SK-N-SH treated with all-trans-retinoic acid at 6 μM for 48 hours (cell line): ENCODE measurements at regions not wholly inside any gene's neighbourhood (a gene's known extent, or its start where the extent isn't known, plus 50 kb on each side); places are given as distances from the start of the nearest gene placed in this dataset.

ENCODE experiments used
- ARNTL ChIP-seq: fragments of 450-650 bp; formaldehyde crosslinking; IDR thresholded peaks from 2 replicates; pipeline ENCODE4 v1.5.0; 2020; ENCODE audit warnings: low read depth, mild to moderate bottlenecking, moderate library complexity, borderline replicate concordance
- GLIS3 ChIP-seq: fragments of 250-450 bp; sonication (Bioruptor Pico); IDR thresholded peaks from 2 replicates; pipeline ENCODE4 v1.5.0; 2020; ENCODE audit warnings: mild to moderate bottlenecking, moderate library complexity
- ISL1 ChIP-seq: fragments of 250-450 bp; sonication (Bioruptor Pico); IDR thresholded peaks from 2 replicates; pipeline ENCODE4 v2.1.2; 2022; ENCODE audit warnings: mild to moderate bottlenecking, moderate library complexity
- OSR1 ChIP-seq: fragments of 250-450 bp; sonication (Bioruptor Pico); IDR thresholded peaks from 2 replicates; pipeline ENCODE4 v1.8.0; 2022; ENCODE audit warnings: moderate library complexity, mild to moderate bottlenecking, inconsistent platforms
- ZC3H10 ChIP-seq: fragments of 250-450 bp; sonication (Bioruptor Pico); IDR thresholded peaks from 2 replicates; pipeline ENCODE4 v1.5.1; 2021; ENCODE audit warnings: mild to moderate bottlenecking, moderate library complexity
- ZNF70 ChIP-seq: fragments of 450-650 bp; formaldehyde crosslinking; IDR thresholded peaks from 2 replicates; pipeline ENCODE4 v1.5.0; 2020; ENCODE audit warnings: mild to moderate bottlenecking, moderate library complexity
- TF ChIP-seq, protein P1 (sequence below): fragments of 250-450 bp; sonication (Bioruptor Pico); IDR thresholded peaks from 2 replicates; pipeline ENCODE4 v1.8.0; 2021; ENCODE audit warnings: low read depth, mild to moderate bottlenecking, moderate library complexity, borderline replicate concordance
- TF ChIP-seq, protein P2 (sequence below): fragments of 250-450 bp; sonication (Bioruptor Pico); IDR thresholded peaks from 2 replicates; pipeline ENCODE4 v1.5.1; 2020; ENCODE audit warnings: low read depth, mild to moderate bottlenecking, moderate library complexity
- TF ChIP-seq, protein P3 (sequence below): fragments of 250-450 bp; sonication (Bioruptor Pico); IDR thresholded peaks from 2 replicates; pipeline ENCODE4 v1.8.0; 2020; ENCODE audit warnings: mild to moderate bottlenecking, moderate library complexity, borderline replicate concordance

DNA sequence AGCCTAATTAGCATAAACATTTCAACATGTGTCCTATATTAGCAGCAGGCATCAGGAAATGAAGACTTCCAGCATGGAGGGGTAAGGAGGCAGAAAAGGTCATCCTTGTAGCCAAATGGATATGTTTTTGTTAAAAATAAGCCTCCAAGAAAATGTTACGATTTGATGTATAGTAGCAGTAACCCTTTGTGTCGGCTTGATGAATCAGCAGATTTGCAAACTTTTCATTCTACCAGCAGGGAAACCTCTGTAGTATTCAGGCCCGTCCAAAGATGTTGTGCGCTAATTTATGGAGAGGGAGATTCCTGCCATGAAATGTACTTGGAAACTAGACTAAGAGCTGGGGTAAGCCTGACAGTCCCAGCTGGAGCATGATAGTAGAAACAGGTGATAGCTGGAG, 780.8 kb upstream of the KLHL29 start:
- no peak for TF ChIP-seq GLIS3 (CRISPR knock-in tag)
- no peak for TF ChIP-seq ARNTL (CRISPR knock-in tag)
- no peak for TF ChIP-seq ZNF70
- TF ChIP-seq, protein P1, sequence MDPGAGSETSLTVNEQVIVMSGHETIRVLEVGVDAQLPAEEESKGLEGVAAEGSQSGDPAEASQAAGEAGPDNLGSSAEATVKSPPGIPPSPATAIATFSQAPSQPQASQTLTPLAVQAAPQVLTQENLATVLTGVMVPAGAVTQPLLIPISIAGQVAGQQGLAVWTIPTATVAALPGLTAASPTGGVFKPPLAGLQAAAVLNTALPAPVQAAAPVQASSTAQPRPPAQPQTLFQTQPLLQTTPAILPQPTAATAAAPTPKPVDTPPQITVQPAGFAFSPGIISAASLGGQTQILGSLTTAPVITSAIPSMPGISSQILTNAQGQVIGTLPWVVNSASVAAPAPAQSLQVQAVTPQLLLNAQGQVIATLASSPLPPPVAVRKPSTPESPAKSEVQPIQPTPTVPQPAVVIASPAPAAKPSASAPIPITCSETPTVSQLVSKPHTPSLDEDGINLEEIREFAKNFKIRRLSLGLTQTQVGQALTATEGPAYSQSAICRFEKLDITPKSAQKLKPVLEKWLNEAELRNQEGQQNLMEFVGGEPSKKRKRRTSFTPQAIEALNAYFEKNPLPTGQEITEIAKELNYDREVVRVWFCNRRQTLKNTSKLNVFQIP (CRISPR knock-in tag), result no peak
- no peak for TF ChIP-seq OSR1
- no peak for TF ChIP-seq ZC3H10 (CRISPR knock-in tag)
- TF ChIP-seq, protein P2, sequence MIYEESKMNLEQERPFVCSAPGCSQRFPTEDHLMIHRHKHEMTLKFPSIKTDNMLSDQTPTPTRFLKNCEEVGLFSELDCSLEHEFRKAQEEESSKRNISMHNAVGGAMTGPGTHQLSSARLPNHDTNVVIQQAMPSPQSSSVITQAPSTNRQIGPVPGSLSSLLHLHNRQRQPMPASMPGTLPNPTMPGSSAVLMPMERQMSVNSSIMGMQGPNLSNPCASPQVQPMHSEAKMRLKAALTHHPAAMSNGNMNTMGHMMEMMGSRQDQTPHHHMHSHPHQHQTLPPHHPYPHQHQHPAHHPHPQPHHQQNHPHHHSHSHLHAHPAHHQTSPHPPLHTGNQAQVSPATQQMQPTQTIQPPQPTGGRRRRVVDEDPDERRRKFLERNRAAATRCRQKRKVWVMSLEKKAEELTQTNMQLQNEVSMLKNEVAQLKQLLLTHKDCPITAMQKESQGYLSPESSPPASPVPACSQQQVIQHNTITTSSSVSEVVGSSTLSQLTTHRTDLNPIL (CRISPR knock-in tag), result no peak
- TF ChIP-seq, protein P3, sequence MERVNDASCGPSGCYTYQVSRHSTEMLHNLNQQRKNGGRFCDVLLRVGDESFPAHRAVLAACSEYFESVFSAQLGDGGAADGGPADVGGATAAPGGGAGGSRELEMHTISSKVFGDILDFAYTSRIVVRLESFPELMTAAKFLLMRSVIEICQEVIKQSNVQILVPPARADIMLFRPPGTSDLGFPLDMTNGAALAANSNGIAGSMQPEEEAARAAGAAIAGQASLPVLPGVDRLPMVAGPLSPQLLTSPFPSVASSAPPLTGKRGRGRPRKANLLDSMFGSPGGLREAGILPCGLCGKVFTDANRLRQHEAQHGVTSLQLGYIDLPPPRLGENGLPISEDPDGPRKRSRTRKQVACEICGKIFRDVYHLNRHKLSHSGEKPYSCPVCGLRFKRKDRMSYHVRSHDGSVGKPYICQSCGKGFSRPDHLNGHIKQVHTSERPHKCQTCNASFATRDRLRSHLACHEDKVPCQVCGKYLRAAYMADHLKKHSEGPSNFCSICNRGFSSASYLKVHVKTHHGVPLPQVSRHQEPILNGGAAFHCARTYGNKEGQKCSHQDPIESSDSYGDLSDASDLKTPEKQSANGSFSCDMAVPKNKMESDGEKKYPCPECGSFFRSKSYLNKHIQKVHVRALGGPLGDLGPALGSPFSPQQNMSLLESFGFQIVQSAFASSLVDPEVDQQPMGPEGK (CRISPR knock-in tag), result no peak
- no peak for TF ChIP-seq ISL1 (CRISPR knock-in tag)
